Natural killer cell (primary cell): ENCODE measurements at regions not wholly inside any gene's neighbourhood (a gene's known extent, or its start where the extent isn't known, plus 50 kb on each side); places are given as distances from the start of the nearest gene placed in this dataset.

Source experiments
- ATAC-seq, 3 donors: fragments of 150-1000 bp in 2 of 3; fragments of 200-7000 bp in 1 of 3; cut with Tn5 transposase; 1 replicate in 1 of 3; 2 replicates in 2 of 3; pipeline ENCODE4 v1.10.0; 2021; ENCODE audit warnings: mild to moderate bottlenecking in 2 of 3, moderate library complexity in 2 of 3
- DNase-seq, 2 donors: peaks; one replicate each; pipeline versions ENCODE4 v3.0.0 to v3.0.0-alpha.2; 2013 to 2021; ENCODE audit warnings: mixed read lengths in 1 of 2
- H3K27ac ChIP-seq: one replicate; pipeline ENCODE4 v1.5.1; 2013; ENCODE audit warnings: mild to moderate bottlenecking, low read length
- H3K27me3 ChIP-seq: one replicate; pipeline ENCODE4 v1.6.1; 2013; ENCODE audit warnings: low read length; ENCODE audit not compliant: control insufficient read depth, insufficient read depth
- H3K36me3 ChIP-seq: one replicate; pipeline ENCODE4 v1.6.1; 2013; ENCODE audit warnings: low read length; ENCODE audit not compliant: control insufficient read depth, insufficient read depth
- H3K4me1 ChIP-seq: one replicate; pipeline ENCODE4 v1.6.1; 2013; ENCODE audit warnings: low read length; ENCODE audit not compliant: control insufficient read depth, insufficient read depth
- H3K4me3 ChIP-seq: one replicate; pipeline ENCODE4 v1.5.1; 2013; ENCODE audit warnings: low read length
- H3K9me3 ChIP-seq: one replicate; pipeline ENCODE4 v1.6.1; 2013; ENCODE audit warnings: low read length; ENCODE audit not compliant: control insufficient read depth, insufficient read depth
- H3K27ac Mint-ChIP-seq, 2 donors: one replicate each; pipeline ENCODE4 v1.8.0; 2022; ENCODE audit warnings: mild to moderate bottlenecking in 2 of 2, mixed read lengths in 2 of 2, moderate library complexity in 1 of 2
- H3K27me3 Mint-ChIP-seq, 2 donors: one replicate each; pipeline ENCODE4 v1.8.0; 2022; ENCODE audit warnings: low read depth in 2 of 2, mixed read lengths in 2 of 2
- H3K36me3 Mint-ChIP-seq: one replicate; pipeline ENCODE4 v1.8.0; 2022; ENCODE audit warnings: mixed read lengths
- H3K4me1 Mint-ChIP-seq, 2 donors: one replicate each; pipeline ENCODE4 v1.8.0; 2022; ENCODE audit warnings: mixed read lengths in 2 of 2
- H3K4me3 Mint-ChIP-seq: one replicate; pipeline ENCODE4 v1.8.0; 2022; ENCODE audit warnings: mild to moderate bottlenecking, moderate library complexity, mixed read lengths
- H3K9me3 Mint-ChIP-seq, 2 donors: one replicate each; pipeline ENCODE4 v1.8.0; 2022; ENCODE audit warnings: mixed read lengths in 2 of 2
- CTCF ChIP-seq: fragments of 200-600 bp; IDR thresholded peaks from one replicate; pipeline ENCODE4 v1.8.0; 2022; ENCODE audit warnings: antibody characterized with exemption
- WGBS: methylation state at CpG from one replicate; pipeline ENCODE4 v1.1.7; 2013; ENCODE audit warnings: missing lambda C conversion rate; ENCODE audit not compliant: insufficient coverage; 5-methylcytosine and 5-hydroxymethylcytosine counted together
- intact Hi-C: fragments of 100-400 bp; cut with micrococcal nuclease; formaldehyde crosslinking; loops from one replicate; pipeline ENCODE4 v1.14.2; 2022

GRCh38 chr14:53430870-53431269 is 277.7 kb upstream of the DDHD1 start:
- H3K27ac Mint-ChIP-seq: no peak overlapping the region
- Histone ChIP-seq H3K4me3 (no peak overlapping the region), H3K27ac (no peak overlapping the region), H3K9me3 (no peaks in the 10 kb centered on the region), H3K36me3 (no peaks in the 10 kb centered on the region), H3K27me3 (no peaks in the 10 kb centered on the region), H3K4me1 (no peaks in the 10 kb centered on the region)
- no peaks in the 10 kb centered on the region for H3K4me1 Mint-ChIP-seq
- H3K36me3 Mint-ChIP-seq: no peaks in the 10 kb centered on the region
- H3K9me3 Mint-ChIP-seq: peaks cover 10 to 11% of the 10 kb centered on the region in 2 donors
- DNase-seq (no peak), ATAC-seq (no peak)
- TF ChIP-seq CTCF: no peak
- intact Hi-C loops: no loop called here
- 90% methylated on average over 2 of the region's 2 CpGs for WGBS
- H3K27me3 Mint-ChIP-seq: no peaks in the 10 kb centered on the region
- H3K4me3 Mint-ChIP-seq: no peak overlapping the region

- 67% methylated on average over 1 of the region's 1 CpG for WGBS
- no peak for DNase-seq
- Mint-ChIP-seq H3K4me3 (no peak overlapping the region), H3K36me3 (no peaks in the 10 kb centered on the region), H3K9me3 (peaks cover 2 to 13% of the 10 kb centered on the region in 2 donors), H3K27ac (no peak overlapping the region), H3K27me3 (no peaks in the 10 kb centered on the region), H3K4me1 (no peaks in the 10 kb centered on the region)
- Histone ChIP-seq H3K9me3 (no peaks in the 10 kb centered on the region), H3K4me3 (no peak overlapping the region), H3K27me3 (no peaks in the 10 kb centered on the region), H3K36me3 (no peaks in the 10 kb centered on the region), H3K4me1 (no peaks in the 10 kb centered on the region), H3K27ac (no peak overlapping the region)
- no peak for TF ChIP-seq CTCF
- intact Hi-C loops: no loop called here
- no peak for ATAC-seq
These were observed 259.9 kb upstream of the DDHD1 start for GRCh38 chr14:53412819-53413675.

- H3K4me3 Mint-ChIP-seq: no peak overlapping the region
- H3K27me3 Mint-ChIP-seq: no peaks in the 10 kb centered on the region
- H3K9me3 ChIP-seq: no peaks in the 10 kb centered on the region
- no peak for TF ChIP-seq CTCF
- WGBS: 99% methylated on average over 4 of the region's 4 CpGs
- ATAC-seq: no peak
- H3K36me3 Mint-ChIP-seq: no peaks in the 10 kb centered on the region
- no peaks in the 10 kb centered on the region for H3K9me3 Mint-ChIP-seq
- no peak for DNase-seq
- H3K4me1 ChIP-seq: no peaks in the 10 kb centered on the region
- H3K27ac Mint-ChIP-seq: no peak overlapping the region
- H3K27ac ChIP-seq: no peak overlapping the region
- no peaks in the 10 kb centered on the region for H3K4me1 Mint-ChIP-seq
- intact Hi-C loops: no loop called here
- no peaks in the 10 kb centered on the region for H3K36me3 ChIP-seq
- H3K27me3 ChIP-seq: no peaks in the 10 kb centered on the region
- H3K4me3 ChIP-seq: no peak overlapping the region
These were observed 258.0 kb upstream of the DDHD1 start for GRCh38 chr14:53411125-53411524.

GRCh38 chr14:53409969-53410368 is 256.8 kb upstream of the DDHD1 start:
- no peaks in the 10 kb centered on the region for H3K36me3 ChIP-seq
- H3K4me3 ChIP-seq: no peak overlapping the region
- no peaks in the 10 kb centered on the region for H3K4me1 ChIP-seq
- no peak for DNase-seq
- no peak for TF ChIP-seq CTCF
- 82% methylated on average over 4 of the region's 4 CpGs for WGBS
- intact Hi-C loops: no loop called here
- Mint-ChIP-seq H3K4me1 (no peaks in the 10 kb centered on the region), H3K9me3 (no peaks in the 10 kb centered on the region), H3K4me3 (no peak overlapping the region), H3K27ac (no peak overlapping the region), H3K27me3 (no peaks in the 10 kb centered on the region), H3K36me3 (no peaks in the 10 kb centered on the region)
- no peaks in the 10 kb centered on the region for H3K9me3 ChIP-seq
- ATAC-seq: no peak
- no peaks in the 10 kb centered on the region for H3K27me3 ChIP-seq
- H3K27ac ChIP-seq: no peak overlapping the region
